ENCODE measurements at regions not wholly inside any gene's neighbourhood (a gene's known extent, or its start where the extent isn't known, plus 50 kb on each side); places are given as distances from the start of the nearest gene placed in this dataset.

- no peak overlapping the region for H3K4me3 ChIP-seq (ENCODE audit: low read depth, low read length)
- no peak for DNase-seq (ENCODE audit: low read depth)
- peak; percentile 25 for TF ChIP-seq CTCF (IDR thresholded peaks at IDR 0.05; ENCODE audit: low read depth, low read length, missing control alignments)
These were observed 203.4 kb downstream of the KIF26A start for GRCh38 chr14:104341532-104342434.

DNA sequence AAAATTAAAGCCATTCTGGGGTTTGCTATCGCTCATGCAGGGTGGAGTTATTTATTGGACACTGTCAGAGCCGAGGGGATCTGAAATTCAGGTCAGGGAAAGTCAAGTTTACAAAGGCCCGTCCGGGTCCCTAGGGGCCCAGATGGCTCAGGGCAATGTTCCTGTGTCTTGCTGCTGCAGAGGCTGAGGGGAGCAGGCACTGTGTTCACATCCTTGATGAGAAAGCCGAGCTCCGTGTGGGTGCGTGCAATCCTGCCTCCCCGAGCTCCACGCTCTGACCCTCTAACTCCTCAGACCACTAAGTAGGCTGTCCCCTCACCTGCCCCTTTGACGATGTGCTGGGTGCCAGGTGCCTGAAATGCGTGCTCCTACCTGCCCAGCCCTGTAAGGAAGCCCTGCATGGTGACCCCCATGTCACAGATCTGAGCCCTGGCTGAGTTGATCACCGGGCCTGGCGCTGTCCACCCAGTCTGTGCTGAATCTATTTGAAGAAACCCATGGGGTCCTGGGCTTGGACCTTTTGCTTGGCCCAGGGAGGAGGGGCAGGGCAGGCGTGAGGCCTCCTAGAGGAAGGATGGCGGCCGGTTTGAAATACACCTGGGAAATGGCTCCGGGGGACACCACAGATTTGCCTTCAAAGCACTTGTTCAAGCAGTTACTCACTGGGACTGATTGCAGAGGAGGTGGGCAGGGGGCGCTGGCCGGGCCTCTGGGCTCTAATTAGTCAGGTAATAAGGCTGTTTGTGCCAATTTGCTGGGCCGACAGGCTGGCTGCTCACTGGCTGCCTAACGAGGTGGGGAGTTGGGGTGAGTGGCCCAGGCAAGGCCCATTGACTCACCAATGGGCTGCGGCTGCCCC is 204.3 kb downstream of the KIF26A start:
- H3K4me3 ChIP-seq (ENCODE audit: low read depth, low read length) = no peak overlapping the region
- no peak for TF ChIP-seq CTCF (IDR thresholded peaks at IDR 0.05; ENCODE audit: low read depth, low read length, missing control alignments)
- DNase-seq (ENCODE audit: low read depth) = no peak

DNA sequence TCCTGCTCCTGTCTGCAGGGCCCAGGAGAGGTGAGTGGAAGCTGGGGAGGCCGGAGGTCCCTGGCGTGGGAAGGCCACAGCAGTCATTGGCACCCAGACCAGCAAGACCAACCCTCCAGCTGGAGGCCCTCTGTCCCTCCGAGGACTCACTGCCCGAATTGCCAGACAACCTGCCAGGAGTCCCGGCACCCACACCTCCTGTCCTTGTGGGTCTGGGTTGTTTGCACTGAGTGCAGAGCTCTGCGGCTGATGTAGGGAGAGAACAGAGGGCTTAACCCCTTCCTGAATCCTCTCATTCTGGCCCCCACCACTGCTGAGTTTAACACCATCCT is 204.9 kb downstream of the KIF26A start:
- no peak for DNase-seq (ENCODE audit: low read depth)
- no peak overlapping the region for H3K4me3 ChIP-seq (ENCODE audit: low read depth, low read length)
- no peak for TF ChIP-seq CTCF (IDR thresholded peaks at IDR 0.05; ENCODE audit: low read depth, low read length, missing control alignments)

- TF ChIP-seq CTCF (IDR thresholded peaks at IDR 0.05; ENCODE audit: low read depth, low read length, missing control alignments) = no peak
- no peak overlapping the region for H3K4me3 ChIP-seq (ENCODE audit: low read depth, low read length)
- no peak for DNase-seq (ENCODE audit: low read depth)
These were observed 205.6 kb downstream of the KIF26A start for GRCh38 chr14:104343690-104344640.

- TF ChIP-seq CTCF (IDR thresholded peaks at IDR 0.05; ENCODE audit: low read depth, low read length, missing control alignments) = no peak
- DNase-seq (ENCODE audit: low read depth) = no peak
- H3K4me3 ChIP-seq (ENCODE audit: low read depth, low read length) = no peak overlapping the region
These were observed 206.6 kb downstream of the KIF26A start for GRCh38 chr14:104344818-104345620.

All from GM12864 (cell line).